Heart left ventricle (tissue), 16 donors: ENCODE measurements at regions not wholly inside any gene's neighbourhood (a gene's known extent, or its start where the extent isn't known, plus 50 kb on each side); places are given as distances from the start of the nearest gene placed in this dataset.

Experiments
- ATAC-seq, 4 donors: fragments of 200-7000 bp; cut with Tn5 transposase; one replicate each; pipeline ENCODE4 v1.9.1; 2020 to 2022; ENCODE audit warnings: moderate library complexity in 4 of 4, mild to moderate bottlenecking in 3 of 4, moderate number of reproducible peaks in 1 of 4
- DNase-seq, 5 donors: peaks; one replicate each; pipeline ENCODE4 v3.0.0-alpha.2; 2020
- H3K27ac ChIP-seq, 12 donors: fragments of 200-600 bp; sonication (generic) in 4 of 12; one replicate each; pipeline versions ENCODE4 v1.5.0 to v1.8.0; 2016 to 2022; ENCODE audit warnings: mild to moderate bottlenecking in 2 of 12
- H3K27me3 ChIP-seq, 9 donors: fragments of 200-600 bp; sonication (generic) in 2 of 9; one replicate each; pipeline versions ENCODE4 v1.5.1 to v1.8.0; 2016 to 2022; ENCODE audit warnings: mild to moderate bottlenecking in 3 of 9
- H3K36me3 ChIP-seq, 9 donors: fragments of 200-600 bp; sonication (generic) in 2 of 9; one replicate each; pipeline versions ENCODE4 v1.5.0 to v1.8.0; 2018 to 2022; ENCODE audit warnings: mild to moderate bottlenecking in 2 of 9
- H3K4me1 ChIP-seq, 12 donors: fragments of 200-600 bp; sonication (generic) in 4 of 12; one replicate each; pipeline versions ENCODE4 v1.5.0 to v1.8.0; 2016 to 2022; ENCODE audit warnings: mild to moderate bottlenecking in 3 of 12
- H3K4me3 ChIP-seq, 12 donors: fragments of 200-600 bp; sonication (generic) in 4 of 12; one replicate each; pipeline versions ENCODE4 v1.5.0 to v1.8.0; 2017 to 2022; ENCODE audit warnings: mild to moderate bottlenecking in 9 of 12, moderate library complexity in 4 of 12
- H3K9me3 ChIP-seq, 12 donors: fragments of 200-600 bp; sonication (generic) in 4 of 12; one replicate each; pipeline versions ENCODE4 v1.5.0 to v1.8.0; 2016 to 2022; ENCODE audit warnings: mild to moderate bottlenecking in 1 of 12
- CTCF ChIP-seq, 12 donors: fragments of 200-600 bp; sonication (generic) in 4 of 12; IDR thresholded peaks; one replicate each; pipeline versions ENCODE4 v1.5.0 to v1.8.0; 2018 to 2022; ENCODE audit warnings: antibody characterized with exemption in 12 of 12, mild to moderate bottlenecking in 5 of 12
- POLR2A ChIP-seq, 2 donors: fragments of 450-650 bp; IDR thresholded peaks; one replicate each; pipeline ENCODE4 v1.6.1; 2017; ENCODE audit warnings: antibody characterized with exemption in 2 of 2, mild to moderate bottlenecking in 2 of 2, moderate library complexity in 2 of 2
- WGBS, 4 donors: extraction: QIAGEN DNeasy Blood & Tissue Kit in 2 of 4; methylation state at CpG; one replicate each; pipeline versions ENCODE4 v1.1.5 to v1.1.7; 2013 to 2018; 5-methylcytosine and 5-hydroxymethylcytosine counted together
- intact Hi-C, 10 donors: fragments of 100-400 bp; cut with DNase I; formaldehyde crosslinking; loops; one replicate each; pipeline versions ENCODE4 v1.11.1 to v1.14.2; 2022
- donor health status: ischemic (EF 13 %, LVEDD 7.1; RV severe dilation, severe dysfunction).
- donor health status: healthy with polysubstance abuse.
- donor health status: DM: no; HTN: yes; CAD: no.
- donor health status: DM: no; HTN: no; CAD: no.
- donor health status: ischemic (EF 25% LVEDD 6.9; RV normal size, moderate dysfunction).
- donor health status: ischemic (EF 25% LVEDD 5.7; RV mildly dilated, moderate dysfunction).
- donor health status: healthy.
- donor health status: DM: yes; HTN: yes; CAD: no.
- donor health status: ischemic (EF 35%, LVEDD 5.7; RV mildly dilated, moderate dysfunction).
- donor health status: nonischemic (EF 11% LVEDD 7.7; RV severe dilation, severe dysfunction).
- donor health status: DM: yes; HTN: yes; CAD: no.
- donor health status: PGD.
- donor health status: ischemic (EF 29% LVEDD 5.4; RV normal size, mild dysfunction).
- donor health status: nonischemic (EF 23%, LVEDD 6.1; RV moderate dilation, normal function).

- TF ChIP-seq POLR2A (IDR thresholded peaks at IDR 0.05) (no peak), CTCF (IDR thresholded peaks at IDR 0.05) (no peak)
- ATAC-seq (no peak), DNase-seq (no peak)
- H3K4me1 ChIP-seq = no peaks in the 10 kb centered on the region
- H3K27ac ChIP-seq = no peak overlapping the region
- H3K27me3 ChIP-seq = peaks cover 0 to 11% (median 0%) of the 10 kb centered on the region in 9 donors
- H3K9me3 ChIP-seq = no peaks in the 10 kb centered on the region
- no peak overlapping the region for H3K4me3 ChIP-seq
- no peaks in the 10 kb centered on the region for H3K36me3 ChIP-seq
- intact Hi-C loops = no loop called here
- WGBS, 4 donors = 37 to 42% (median 40%) methylated on average over 2 of the region's 2 CpGs
Measured at GRCh38 chr9:119722384-119722783, 353.1 kb upstream of the BRINP1 start.

- no peaks in the 10 kb centered on the region for H3K4me1 ChIP-seq
- H3K27ac ChIP-seq = no peak overlapping the region
- WGBS, 4 donors = 63 to 79% (median 69%) methylated on average over 1 of the region's 1 CpG
- H3K4me3 ChIP-seq = no peak overlapping the region
- intact Hi-C loops = no loop called here
- H3K9me3 ChIP-seq = peaks cover 0 to 4% (median 0%) of the 10 kb centered on the region in 12 donors
- peaks cover 0 to 15% (median 0%) of the 10 kb centered on the region in 9 donors for H3K27me3 ChIP-seq
- TF ChIP-seq CTCF (IDR thresholded peaks at IDR 0.05) (no peak), POLR2A (IDR thresholded peaks at IDR 0.05) (no peak)
- ATAC-seq = no peak
- DNase-seq = no peak
- H3K36me3 ChIP-seq = no peaks in the 10 kb centered on the region
Measured at GRCh38 chr9:119712325-119712724, 343.1 kb upstream of the BRINP1 start.

- ATAC-seq = no peak
- Histone ChIP-seq H3K9me3 (peaks cover 0 to 4% (median 0%) of the 10 kb centered on the region in 12 donors), H3K27me3 (peaks cover 0 to 15% (median 0%) of the 10 kb centered on the region in 9 donors), H3K27ac (no peak overlapping the region), H3K36me3 (no peaks in the 10 kb centered on the region), H3K4me3 (no peak overlapping the region), H3K4me1 (no peaks in the 10 kb centered on the region)
- TF ChIP-seq POLR2A (IDR thresholded peaks at IDR 0.05) = no peak
- no peak for TF ChIP-seq CTCF (IDR thresholded peaks at IDR 0.05)
- DNase-seq = no peak
- WGBS, 4 donors = 89 to 93% (median 90%) methylated on average over 2 of the region's 2 CpGs
- intact Hi-C loops = no loop called here
Measured at GRCh38 chr9:119709431-119709830, 340.2 kb upstream of the BRINP1 start.

- Histone ChIP-seq H3K27ac (no peak overlapping the region), H3K4me3 (no peak overlapping the region), H3K4me1 (no peaks in the 10 kb centered on the region), H3K27me3 (peaks cover 0 to 6% (median 0%) of the 10 kb centered on the region in 9 donors), H3K36me3 (no peaks in the 10 kb centered on the region), H3K9me3 (no peaks in the 10 kb centered on the region)
- TF ChIP-seq POLR2A (IDR thresholded peaks at IDR 0.05) (no peak), CTCF (IDR thresholded peaks at IDR 0.05) (no peak)
- WGBS, 4 donors = 78 to 83% (median 82%) methylated on average over 4 of the region's 4 CpGs
- ATAC-seq (no peak), DNase-seq (no peak)
- intact Hi-C loops = no loop called here
Measured at GRCh38 chr9:119707228-119707845, 338.1 kb upstream of the BRINP1 start.
